Activated CD8-positive, alpha-beta T cell treated with anti-CD3 and anti-CD28 coated beads for 36 hours (primary cell): ENCODE measurements at regions not wholly inside any gene's neighbourhood (a gene's known extent, or its start where the extent isn't known, plus 50 kb on each side); places are given as distances from the start of the nearest gene placed in this dataset.

Experiments used
- ATAC-seq: fragments of 200-7000 bp; cut with Tn5 transposase; one replicate; pipeline ENCODE4 v1.10.0; 2021; ENCODE audit warnings: mild to moderate bottlenecking, moderate library complexity
- CTCF ChIA-PET: fragments of 350-600 bp; sonication (Branson Sonifier 250); formaldehyde crosslinking; loops from one replicate; lab custom pipeline; 2021; ENCODE audit warnings: antibody characterized with exemption; lab: Charles Lee
- POLR2A ChIA-PET: fragments of 350-600 bp; sonication (Branson Sonifier 250); formaldehyde crosslinking; loops from one replicate; lab custom pipeline; 2021; ENCODE audit warnings: antibody characterized with exemption; lab: Charles Lee
- DNase-seq: peaks from one replicate; pipeline ENCODE4 v3.0.0-alpha.2; 2020
- H3K27ac Mint-ChIP-seq: one replicate; pipeline ENCODE4 v1.8.0; 2021; ENCODE audit warnings: mild to moderate bottlenecking, mixed read lengths
- H3K27me3 Mint-ChIP-seq: one replicate; pipeline ENCODE4 v1.8.0; 2021; ENCODE audit warnings: mixed read lengths
- H3K36me3 Mint-ChIP-seq: one replicate; pipeline ENCODE4 v1.8.0; 2021; ENCODE audit warnings: low read depth, mixed read lengths
- H3K4me1 Mint-ChIP-seq: one replicate; pipeline ENCODE4 v1.8.0; 2021; ENCODE audit warnings: low read depth, mixed read lengths
- H3K4me3 Mint-ChIP-seq: one replicate; pipeline ENCODE4 v1.8.0; 2021; ENCODE audit warnings: mild to moderate bottlenecking, moderate library complexity, mixed read lengths
- H3K9me3 Mint-ChIP-seq: one replicate; pipeline ENCODE4 v1.8.0; 2021; ENCODE audit warnings: mixed read lengths
- CTCF ChIP-seq: fragments of 200-600 bp; IDR thresholded peaks from one replicate; pipeline ENCODE4 v1.8.0; 2022; ENCODE audit warnings: antibody characterized with exemption, mild to moderate bottlenecking
- intact Hi-C: fragments of 100-400 bp; cut with micrococcal nuclease; formaldehyde crosslinking; loops from one replicate; pipeline ENCODE4 v1.10.0; 2022

- no peak overlapping the region for H3K27ac Mint-ChIP-seq
- H3K4me3 Mint-ChIP-seq, result no peak overlapping the region
- ATAC-seq (no peak), DNase-seq (no peak)
- CTCF ChIA-PET, result no interaction called here
- H3K9me3 Mint-ChIP-seq, result no peaks in the 10 kb centered on the region
- POLR2A ChIA-PET, result no interaction called here
- no peak for TF ChIP-seq CTCF
- H3K36me3 Mint-ChIP-seq, result no peaks in the 10 kb centered on the region
- no peaks in the 10 kb centered on the region for H3K4me1 Mint-ChIP-seq
- H3K27me3 Mint-ChIP-seq, result no peaks in the 10 kb centered on the region
- intact Hi-C loops, result no loop called here
Measured at GRCh38 chrX:140064993-140065392, 99.7 kb upstream of the CXorf66 start.

- peaks cover 2% of the 10 kb centered on the region for H3K27me3 Mint-ChIP-seq
- ATAC-seq (peak; percentile 65), DNase-seq (peak; percentile 65)
- H3K27ac Mint-ChIP-seq, result no peak overlapping the region
- POLR2A ChIA-PET, result no interaction called here
- no peaks in the 10 kb centered on the region for H3K9me3 Mint-ChIP-seq
- intact Hi-C loops, result no loop called here
- peak; percentile 64 for TF ChIP-seq CTCF
- H3K4me3 Mint-ChIP-seq, result no peak overlapping the region
- no peaks in the 10 kb centered on the region for H3K36me3 Mint-ChIP-seq
- no peaks in the 10 kb centered on the region for H3K4me1 Mint-ChIP-seq
- CTCF ChIA-PET, result interaction anchor here (0.7 to 2.2 kb wide), 3 partner anchors 23 to 84 kb away, joined by 3 to 10 read pairs (median 3); no protein-coding TSS in a partner anchor
Measured at GRCh38 chrX:140057001-140057411, 91.7 kb upstream of the CXorf66 start.

- ATAC-seq (no peak), DNase-seq (no peak)
- no peaks in the 10 kb centered on the region for H3K9me3 Mint-ChIP-seq
- no peak overlapping the region for H3K27ac Mint-ChIP-seq
- H3K4me3 Mint-ChIP-seq, result no peak overlapping the region
- peaks cover 2% of the 10 kb centered on the region for H3K27me3 Mint-ChIP-seq
- ChIA-PET POLR2A (no interaction called here), CTCF (interaction anchor here (1.0 kb wide), 1 partner anchor 88 kb away, joined by 3 read pairs; no protein-coding TSS in a partner anchor)
- H3K4me1 Mint-ChIP-seq, result no peaks in the 10 kb centered on the region
- intact Hi-C loops, result no loop called here
- no peaks in the 10 kb centered on the region for H3K36me3 Mint-ChIP-seq
- TF ChIP-seq CTCF, result no peak
Measured at GRCh38 chrX:140053846-140054245, 88.5 kb upstream of the CXorf66 start.

GRCh38 chrX:140050906-140051305 is 85.6 kb upstream of the CXorf66 start:
- no peak overlapping the region for H3K27ac Mint-ChIP-seq
- H3K27me3 Mint-ChIP-seq, result peaks cover 4% of the 10 kb centered on the region
- no peak for ATAC-seq
- CTCF ChIA-PET, result no interaction called here
- no peaks in the 10 kb centered on the region for H3K4me1 Mint-ChIP-seq
- intact Hi-C loops, result no loop called here
- DNase-seq, result no peak
- H3K4me3 Mint-ChIP-seq, result no peak overlapping the region
- no peaks in the 10 kb centered on the region for H3K36me3 Mint-ChIP-seq
- no peak for TF ChIP-seq CTCF
- no peaks in the 10 kb centered on the region for H3K9me3 Mint-ChIP-seq
- POLR2A ChIA-PET, result no interaction called here

- no peak for DNase-seq
- ATAC-seq, result no peak
- Mint-ChIP-seq H3K36me3 (no peaks in the 10 kb centered on the region), H3K27me3 (no peaks in the 10 kb centered on the region), H3K9me3 (peaks cover 4% of the 10 kb centered on the region), H3K27ac (no peak overlapping the region), H3K4me1 (no peaks in the 10 kb centered on the region), H3K4me3 (no peak overlapping the region)
- ChIA-PET POLR2A (no interaction called here), CTCF (no interaction called here)
- TF ChIP-seq CTCF, result no peak
- intact Hi-C loops, result no loop called here
Measured at GRCh38 chrX:140040386-140040785, 75.1 kb upstream of the CXorf66 start.
